ENCODE measurements at regions not wholly inside any gene's neighbourhood (a gene's known extent, or its start where the extent isn't known, plus 50 kb on each side); places are given as distances from the start of the nearest gene placed in this dataset.

DNA sequence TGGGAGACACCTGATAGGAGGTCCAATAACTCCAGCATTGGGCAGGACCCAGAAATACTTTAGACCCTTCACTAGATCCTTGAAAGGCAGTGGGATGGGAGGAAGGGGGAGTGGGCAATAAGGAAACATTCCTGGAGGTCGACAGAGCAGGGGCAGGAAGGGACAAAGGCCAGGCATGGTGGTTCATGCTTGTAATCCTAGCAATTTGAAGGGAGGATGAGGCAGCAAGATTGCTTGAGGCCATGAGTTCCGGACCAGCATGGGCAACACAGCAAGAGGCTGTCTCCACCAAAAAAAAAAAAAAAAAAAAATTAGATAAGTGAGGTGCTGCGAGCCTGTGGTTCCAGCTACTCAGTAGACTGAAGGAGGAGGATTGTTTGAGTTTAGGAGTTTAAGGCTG is 134.9 kb downstream of the JCAD start:
- DNase-seq, result no peak

DNA sequence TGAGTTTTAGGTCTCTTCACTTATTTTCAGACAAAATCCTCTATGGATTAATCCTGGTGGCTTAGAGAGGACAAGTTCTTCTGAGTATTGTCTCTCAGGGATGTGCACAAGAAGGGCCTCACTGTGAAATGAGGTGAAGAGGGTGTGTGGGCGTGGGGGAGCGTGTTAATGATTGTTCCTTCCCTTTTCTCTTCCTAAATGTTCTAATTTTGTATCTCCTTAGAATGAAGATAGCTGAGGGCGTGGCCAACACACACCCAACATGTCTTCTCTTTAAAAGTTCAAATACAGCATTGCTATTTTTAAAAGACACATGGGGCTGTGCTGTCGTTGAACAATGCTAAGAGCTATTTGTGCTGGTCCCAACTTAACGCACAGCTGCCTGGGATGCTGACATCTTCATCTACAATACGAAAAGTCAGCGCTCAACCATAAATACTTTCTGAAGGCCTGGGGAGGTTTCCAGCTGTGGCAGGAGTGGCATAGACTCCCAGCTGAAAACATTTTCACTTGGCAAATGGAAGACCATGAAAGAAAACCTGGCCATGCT is 135.9 kb downstream of the JCAD start:
- DNase-seq, result no peak

DNA sequence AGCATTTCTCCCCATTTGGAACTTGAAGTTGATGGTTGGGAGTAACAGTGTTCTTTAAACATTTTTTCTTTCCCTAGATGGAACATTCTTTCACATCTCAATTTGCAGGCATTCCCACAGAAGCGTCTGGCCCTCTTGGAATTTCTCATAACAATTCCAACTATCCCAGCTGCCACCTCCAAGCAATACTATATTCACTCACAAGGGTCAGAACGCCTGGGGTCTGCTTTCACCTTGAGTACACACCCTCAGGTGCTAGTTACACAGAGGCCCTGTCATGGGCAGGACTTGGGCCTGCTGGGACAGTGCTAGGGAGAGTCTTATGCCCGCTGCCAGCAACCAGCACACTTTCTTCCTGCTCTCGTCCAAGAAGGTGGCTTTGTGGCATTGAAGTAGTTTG is 136.5 kb downstream of the JCAD start:
- DNase-seq, result no peak

DNA sequence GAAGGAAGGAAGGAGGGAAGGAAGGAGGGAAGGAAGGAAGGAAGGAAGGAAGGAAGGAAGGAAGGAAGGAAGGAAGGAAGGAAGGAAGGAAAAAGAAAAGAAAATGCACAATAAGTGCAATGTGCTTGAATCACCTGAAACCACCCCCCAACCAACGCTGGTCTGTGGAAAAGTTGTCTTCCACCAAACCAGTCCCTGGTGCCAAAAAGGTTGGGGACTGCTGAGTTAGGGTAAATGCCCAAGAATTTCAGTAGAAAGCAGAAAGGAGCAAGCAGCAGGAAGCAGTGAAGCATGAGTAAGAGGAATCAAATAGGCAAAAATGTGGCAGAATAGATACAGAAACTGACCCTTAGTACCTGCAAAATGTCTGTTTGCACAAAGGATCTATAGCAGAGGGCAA is 137.2 kb downstream of the JCAD start:
- DNase-seq, result no peak

DNA sequence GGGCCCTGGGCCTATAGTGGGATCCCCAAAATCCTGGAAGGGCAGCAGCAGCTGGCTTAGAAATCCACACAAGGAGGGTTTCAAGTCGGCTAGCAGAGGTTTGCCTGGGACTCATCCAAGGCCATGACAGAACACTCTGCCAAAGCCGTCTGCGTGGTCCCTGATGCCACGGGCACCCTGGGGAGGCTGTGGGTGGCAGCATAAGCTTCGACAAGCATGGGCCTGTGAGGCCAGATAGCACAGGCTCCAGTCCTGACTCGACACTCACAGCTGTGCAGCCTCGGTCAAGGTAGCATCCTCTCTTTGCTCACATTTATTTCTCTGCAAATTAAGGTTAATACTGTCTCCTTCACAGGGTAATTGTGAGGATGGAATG is 138.3 kb downstream of the JCAD start:
- DNase-seq, result no peak

DNA sequence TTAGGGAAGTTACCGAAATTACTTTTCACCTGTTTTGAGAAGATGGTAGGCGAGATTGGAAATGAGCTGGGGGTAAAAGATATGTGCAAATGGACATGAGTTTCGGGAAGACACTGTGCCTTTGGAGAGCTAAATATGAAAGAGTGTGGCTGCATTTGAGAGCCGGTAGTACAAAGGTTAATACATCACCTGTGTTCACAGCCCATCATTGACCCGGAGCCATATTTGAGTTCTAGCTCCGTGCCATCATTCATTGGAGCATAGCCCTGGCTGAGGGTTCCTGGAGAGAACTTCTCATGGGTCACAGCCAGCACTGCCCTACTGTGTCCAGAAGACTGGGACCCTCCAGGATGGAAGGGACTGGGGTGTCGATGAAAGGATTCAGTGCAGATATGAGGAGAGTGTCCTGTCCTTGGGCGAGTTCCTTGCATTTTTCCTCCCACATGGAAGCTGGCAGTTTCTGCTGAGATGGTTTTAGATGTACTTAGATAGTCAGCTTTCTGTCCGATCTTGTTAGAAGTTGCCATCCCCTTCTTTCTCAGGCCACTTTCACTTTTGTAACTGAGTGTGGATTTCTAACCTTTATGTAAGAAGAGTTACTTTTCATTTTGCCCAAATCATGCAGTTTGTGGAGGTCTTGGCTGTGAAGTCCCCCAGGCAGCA is 138.8 kb downstream of the JCAD start:
- DNase-seq, result no peak

DNA sequence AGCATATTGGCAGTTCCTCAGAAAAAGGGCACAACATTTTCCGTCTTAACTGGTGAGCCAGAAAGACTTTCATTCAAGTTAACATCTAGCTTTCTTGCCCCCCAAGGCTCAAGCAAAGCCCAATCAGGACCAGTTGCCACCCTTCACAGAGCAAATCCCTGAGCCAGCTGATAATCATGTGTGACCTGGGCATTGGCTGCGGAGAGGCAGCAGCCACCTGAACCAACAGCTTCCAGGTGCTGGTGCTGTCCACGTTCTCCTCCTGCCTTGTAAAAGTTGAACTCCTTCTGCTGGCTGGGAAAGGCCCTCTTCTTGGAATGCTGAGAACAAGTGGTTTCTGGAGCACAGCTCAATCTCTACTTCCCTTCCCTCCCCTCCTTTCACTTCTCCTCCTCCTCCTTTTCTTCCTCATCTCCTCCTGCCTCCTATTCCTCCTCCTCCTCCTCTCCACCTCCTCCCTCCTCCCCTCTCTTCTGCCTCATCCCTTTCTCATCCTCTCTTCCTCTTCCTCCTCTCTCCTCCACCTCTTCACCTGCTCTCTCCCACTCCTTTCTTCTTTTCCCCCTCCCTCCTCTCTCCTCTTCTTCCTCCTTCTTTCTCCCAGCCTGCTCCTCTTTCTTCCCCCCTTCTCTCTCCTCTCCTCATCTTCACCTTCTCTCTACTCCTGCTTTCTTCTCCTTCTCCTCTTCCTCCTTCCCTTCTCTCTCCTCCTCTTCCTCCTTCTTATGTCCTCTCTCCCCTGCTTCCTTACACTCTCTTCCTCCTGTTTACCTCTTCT is 140.6 kb downstream of the JCAD start:
- DNase-seq, result no peak

DNA sequence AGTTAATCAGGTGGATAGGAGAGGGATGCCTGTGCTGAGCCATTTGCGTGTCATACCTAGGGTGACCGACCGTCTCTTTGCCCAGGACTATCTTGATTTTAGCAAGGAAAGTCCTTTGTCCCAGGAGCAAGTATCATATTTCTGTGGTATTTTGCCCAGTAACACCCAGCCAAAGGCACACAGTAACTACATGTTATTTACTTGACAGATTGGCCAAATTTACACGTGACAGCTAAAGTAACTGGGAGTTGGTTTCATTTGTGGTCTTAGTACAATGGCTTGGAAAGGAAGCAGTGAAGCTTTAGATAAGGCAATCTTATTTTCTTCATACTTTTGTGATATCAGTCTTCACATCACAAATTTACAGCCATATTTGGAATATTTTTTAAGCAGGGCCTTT is 142.1 kb downstream of the JCAD start:
- no peak for DNase-seq

DNA sequence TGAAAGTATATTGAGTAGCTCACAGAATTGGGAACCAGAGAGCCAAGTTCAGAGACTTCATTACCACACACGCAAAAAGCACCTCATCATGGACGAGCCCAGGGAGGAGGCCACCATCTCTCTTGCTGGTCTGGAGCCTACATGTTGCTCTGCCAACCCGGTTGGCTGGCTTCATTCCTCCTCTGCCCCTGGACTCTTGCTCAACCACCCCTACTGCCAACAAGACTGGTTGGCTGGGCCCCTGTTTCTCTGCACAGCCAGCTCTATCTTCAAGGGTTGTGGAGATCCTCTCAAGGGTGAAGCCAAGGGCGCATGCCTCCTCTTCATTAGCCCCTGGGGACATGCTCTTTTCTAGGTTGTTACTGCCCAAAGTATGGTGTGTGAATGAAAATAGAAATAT is 142.7 kb downstream of the JCAD start:
- no peak for DNase-seq

DNA sequence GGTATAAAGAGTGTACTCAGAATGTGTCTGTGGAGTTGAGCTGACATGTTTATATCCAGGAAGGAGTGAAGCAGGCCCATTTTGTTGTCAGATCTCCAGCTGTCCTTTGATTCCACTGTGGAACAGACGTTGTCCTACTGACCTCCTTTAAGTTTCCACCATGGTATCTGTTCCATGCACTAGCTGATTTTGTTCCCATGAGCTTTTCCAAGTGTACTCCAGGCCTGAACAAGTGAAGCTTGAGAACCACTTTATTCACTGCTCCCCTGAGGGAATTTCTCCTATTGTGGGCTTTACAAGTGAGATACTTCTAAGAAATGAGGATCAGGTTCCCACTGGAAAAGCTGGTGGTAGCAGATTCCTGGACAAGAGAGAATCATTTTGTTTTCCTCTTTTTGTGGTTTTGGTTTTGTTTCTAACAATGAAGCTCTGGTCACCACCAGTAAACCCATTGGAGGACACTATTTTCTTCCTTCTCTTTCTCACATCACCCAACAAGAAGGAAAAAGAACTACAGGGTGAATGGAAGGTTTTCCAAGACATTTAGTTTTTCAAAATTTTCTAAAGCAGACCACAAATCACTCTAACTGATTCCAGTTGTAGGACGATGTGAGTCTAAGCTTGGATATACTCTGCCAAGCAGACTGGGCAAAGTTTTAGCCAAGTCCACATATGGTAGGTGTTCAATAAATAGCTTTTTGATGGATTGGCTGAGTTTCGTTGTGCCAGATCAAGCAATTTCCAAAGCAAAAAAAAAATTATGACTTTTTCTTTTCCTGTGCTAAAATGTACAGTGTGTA is 144.2 kb downstream of the JCAD start:
- DNase-seq, result peak; percentile 22

DNA sequence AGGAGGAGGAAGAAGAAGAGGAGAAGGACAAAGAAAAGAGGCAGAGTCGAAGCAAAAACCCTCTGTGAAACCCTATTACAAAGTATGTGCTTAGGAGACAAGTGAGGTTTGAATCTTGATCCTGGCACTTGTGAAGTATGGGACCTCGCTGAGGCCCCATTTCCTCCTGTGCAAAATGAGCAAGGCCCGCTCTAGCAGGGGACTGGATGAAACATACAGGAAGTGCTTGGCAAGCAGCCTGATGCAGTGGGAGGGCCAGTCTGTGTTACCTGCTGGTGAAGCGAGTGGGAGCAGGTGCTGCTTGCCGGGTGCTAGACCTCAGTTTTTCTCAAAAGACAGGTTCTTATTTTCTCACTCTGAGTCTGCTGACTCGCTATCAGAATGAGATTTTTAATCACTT is 150.4 kb downstream of the JCAD start:
- no peak for DNase-seq

DNA sequence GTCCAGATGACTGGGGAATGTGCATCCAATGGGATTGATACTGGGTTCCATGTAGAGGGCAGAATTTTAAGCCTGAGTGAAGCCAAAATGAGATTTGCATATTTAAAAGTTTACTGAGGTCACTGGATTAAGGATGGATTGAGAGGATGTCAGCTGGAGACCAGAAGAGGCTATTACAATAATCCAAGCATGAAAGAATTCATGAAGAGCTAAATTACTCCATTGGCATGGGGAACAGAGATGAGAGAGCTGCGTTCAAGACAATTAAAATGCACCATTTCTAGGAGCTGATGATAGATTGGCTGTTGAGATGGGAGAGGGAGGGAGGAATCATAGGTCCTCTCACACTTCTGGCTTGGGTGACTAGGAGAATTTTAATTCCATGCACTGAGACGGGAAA is 158.5 kb downstream of the JCAD start:
- no peak for DNase-seq

DNA sequence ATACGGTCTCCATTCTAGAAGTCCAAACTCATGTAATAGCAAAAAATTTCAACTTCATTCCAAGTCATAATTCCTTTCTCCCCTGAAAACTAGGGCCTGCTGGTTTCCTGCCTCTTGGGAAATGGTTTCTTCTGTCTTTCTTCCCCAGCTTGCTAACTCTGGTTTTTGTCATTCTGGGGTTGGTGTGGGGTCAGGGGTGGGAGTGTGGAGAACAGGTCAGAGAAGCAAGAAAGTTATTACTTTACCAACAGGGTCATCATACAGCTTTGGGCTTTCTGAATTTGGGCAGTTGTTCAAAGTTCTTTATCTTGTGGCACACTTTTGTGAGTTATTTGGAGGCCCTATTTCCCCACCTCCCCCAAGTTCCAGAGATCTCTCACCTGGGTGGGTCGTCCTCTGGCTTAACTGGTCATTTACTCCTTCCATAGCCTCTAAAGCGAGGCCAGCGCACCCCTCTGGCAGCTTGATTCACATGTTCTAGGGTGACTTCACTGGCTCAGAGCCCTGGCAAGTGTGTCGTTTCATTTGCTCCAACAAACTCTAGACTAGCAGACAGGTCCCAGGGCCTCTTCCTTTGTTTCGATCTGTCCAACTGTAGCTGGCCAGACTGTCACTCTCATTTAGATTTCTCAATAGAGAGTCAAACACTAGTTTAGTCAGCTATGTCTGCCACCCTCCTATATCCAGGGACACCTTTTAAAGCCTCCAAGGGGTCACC is 161.2 kb downstream of the JCAD start:
- no peak for DNase-seq

DNA sequence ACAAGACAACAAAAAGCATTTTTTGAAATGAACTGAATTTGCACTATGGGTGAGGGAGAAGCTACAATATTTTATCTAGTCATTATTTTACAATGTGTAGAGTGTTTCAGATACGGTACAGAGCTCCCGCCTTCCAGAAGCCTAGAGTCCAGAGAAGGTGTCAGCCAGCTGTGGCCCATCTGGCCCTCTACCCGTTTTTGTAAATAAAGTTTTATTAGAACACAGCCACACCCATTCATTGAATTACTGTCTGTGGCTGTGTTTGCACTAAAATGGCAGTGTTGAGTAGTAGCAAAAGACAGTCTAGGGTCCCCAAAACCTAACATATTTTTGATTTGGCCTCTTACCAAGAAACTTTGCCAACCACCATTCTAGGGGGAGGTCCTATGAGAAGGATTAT is 162.0 kb downstream of the JCAD start:
- DNase-seq, result no peak

DNA sequence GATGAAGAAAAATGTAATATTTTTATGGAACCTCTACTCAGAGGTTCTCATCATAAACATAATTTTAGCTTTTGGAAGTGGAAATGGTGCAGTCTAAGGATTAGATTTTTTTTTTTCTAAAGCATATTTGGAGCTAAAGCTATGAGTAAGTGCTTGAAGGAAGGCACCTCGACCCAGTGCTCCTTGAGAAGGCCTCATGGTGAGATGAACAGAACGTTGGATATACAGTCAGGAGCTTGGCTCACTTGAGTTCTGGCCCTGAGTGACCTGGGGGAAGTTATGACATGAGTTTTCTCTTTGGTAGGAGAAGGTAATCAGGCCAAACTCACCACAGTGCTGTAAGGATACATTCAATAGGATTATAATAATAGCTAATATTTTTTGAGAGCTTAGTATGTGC is 163.3 kb downstream of the JCAD start:
- no peak for DNase-seq

DNA sequence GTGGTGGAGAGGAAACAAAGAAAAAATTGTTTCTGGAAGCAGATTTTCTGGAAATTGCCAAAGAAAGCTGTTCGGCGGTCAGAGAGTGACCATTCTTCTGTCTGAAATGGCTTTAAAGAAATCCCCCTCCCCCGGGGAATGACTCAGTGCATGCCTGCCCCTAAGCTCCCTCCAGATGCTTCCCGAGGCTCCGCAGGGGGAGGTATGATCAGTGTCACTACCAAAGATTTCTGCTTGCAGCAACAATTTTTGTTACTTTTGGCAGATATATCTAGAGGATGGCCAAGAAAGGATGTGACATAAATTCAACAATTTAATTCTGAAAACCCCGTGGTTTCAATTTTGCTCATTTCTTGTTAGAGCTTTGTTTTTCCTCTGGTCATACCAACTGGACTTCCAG is 163.9 kb downstream of the JCAD start:
- no peak for DNase-seq

DNA sequence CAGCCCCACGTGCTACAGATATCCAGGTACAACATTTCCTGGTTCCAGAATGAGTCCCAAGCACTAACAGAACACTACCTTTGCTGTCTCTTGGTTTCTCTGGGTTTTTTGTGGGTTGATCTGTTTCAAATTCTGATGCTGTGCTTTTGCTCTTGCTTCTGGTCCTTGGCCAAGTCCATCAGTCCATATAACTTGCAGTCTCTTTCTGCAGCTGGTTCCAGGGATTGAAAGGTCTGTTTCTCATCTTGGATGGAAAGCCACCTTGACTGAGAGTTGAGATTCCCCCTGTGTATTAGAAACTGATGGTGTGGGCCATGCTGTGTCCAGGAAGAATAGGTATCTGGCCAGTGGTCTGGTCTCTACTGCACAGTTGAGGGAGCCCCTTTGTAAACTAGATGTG is 171.1 kb downstream of the JCAD start:
- no peak for DNase-seq

DNA sequence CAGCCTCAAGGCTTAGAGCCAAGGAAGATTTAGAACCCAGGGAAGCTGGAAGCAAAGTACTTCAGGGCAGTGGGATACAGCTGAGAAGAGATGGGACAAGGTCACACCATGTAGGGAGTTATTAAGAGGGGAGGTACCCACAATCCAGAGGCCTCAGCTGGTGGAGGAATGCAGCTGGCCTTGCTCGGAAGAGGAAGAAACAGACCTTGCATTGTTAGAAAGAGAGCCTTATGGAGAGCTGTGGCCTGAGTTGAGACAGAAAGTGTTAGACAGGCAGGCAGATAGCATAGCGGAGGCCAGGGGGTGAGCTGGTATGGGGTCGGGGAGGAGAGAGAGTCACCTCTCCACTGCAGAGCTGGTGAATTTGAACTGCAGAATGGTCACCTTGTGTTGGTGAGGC is 173.1 kb downstream of the JCAD start:
- DNase-seq, result no peak

DNA sequence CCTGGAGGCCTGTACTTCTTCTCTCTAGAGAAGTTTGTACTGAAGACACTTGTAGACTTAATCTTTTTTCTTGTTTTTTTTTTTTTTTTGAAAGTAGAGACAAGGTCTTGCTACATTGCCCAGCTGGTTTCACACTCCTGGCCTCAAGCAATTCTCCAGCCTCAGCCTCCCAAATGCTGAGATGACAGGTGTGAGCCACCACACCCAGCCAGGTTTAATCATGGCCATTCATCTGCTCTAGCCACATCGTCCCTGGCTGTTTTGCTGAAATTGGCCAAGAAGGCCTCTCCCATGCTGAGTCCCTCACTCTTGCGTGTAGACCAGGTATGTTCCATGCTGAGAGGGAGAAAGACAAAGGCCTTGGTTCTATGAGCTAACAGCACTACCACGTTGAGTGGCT is 176.2 kb downstream of the JCAD start:
- no peak for DNase-seq

DNA sequence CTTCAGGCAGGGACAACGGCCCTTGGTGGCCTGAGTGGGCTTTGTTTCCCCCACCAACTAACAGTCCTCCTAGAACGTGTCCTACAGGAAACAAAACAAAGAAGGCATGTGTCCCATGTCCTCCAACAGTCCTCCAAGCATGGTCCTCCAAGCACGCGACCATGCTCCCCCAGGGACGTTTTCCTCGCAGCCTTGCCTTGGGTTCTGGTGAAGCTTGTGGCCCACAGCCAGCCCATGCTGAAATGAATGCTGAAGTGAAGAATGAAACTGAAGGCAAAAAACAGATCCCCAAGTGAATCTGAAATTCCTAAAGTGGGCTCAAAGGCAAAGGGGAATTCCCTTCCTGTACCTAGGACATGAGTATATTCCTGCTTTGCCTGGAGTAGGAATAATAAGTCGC is 176.6 kb downstream of the JCAD start:
- DNase-seq, result no peak

DNA sequence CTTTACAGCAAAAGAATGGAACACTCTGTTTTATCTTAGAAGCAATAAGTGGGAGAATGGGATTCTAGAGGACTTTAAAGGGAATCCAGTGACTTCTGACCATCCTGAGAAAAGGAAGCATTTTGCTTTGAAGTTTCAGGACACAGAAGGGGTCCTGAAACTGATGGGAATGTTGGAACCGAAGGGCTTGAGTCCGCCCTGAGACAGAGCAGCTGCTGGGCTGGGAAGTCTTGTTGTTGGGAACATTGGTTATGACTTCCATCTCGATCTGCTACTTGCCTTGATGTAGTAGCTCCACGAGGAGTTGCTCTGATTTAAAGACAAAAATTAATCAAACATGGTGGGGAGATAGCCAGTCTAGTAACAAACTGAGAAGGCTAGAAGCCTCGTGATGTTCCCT is 177.6 kb downstream of the JCAD start:
- no peak for DNase-seq

DNA sequence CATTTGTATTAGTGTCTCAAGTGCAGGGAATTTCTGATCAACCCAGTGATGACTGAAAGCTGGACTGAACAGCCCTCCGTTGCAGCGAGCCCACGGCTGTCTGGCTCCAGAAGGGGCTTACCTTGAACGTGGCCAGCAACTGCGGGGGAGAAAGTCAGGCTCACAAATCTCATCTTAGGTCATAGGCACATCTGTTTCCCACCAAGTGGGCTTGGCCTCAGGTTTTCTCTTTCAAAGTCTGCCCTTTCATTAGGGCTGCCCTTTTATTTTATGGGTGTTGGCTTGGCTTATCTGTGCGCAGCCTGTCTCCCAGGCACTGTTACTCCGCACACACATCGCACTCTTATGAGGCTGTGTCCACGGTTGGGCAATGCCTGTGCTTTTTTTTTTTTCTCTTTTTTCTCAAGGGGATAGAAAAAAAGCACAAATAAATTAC is 178.0 kb downstream of the JCAD start:
- DNase-seq, result no peak

DNA sequence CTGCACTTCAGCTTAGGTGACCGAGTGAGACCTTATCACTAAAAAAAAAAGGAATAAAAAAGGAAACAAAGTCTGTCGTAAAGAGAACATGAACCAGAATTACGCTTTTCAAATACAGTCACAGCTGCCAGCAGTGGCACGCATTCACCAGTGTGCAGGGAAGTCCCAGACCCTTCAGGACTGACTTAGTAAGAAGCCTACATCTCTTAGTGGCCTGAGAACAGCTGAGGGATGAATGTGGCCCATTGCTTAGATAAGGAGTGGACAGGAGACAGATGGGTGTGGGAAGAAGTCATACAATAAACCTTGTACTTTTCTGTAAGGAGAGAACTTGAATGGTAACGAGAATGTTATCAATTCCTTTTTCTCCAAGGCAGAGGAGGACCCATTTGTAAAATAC is 178.5 kb downstream of the JCAD start:
- DNase-seq, result no peak

Data from retina (tissue), 1 donor.